GM23248 (cell line): ENCODE measurements at regions not wholly inside any gene's neighbourhood (a gene's known extent, or its start where the extent isn't known, plus 50 kb on each side); places are given as distances from the start of the nearest gene placed in this dataset.

Experiments
- EZH2 ChIP-seq: fragments of 200-600 bp; sonication (generic); IDR thresholded peaks from 2 replicates; pipeline ENCODE4 v1.6.1; 2018; ENCODE audit warnings: antibody characterized with exemption, mild to moderate bottlenecking; ENCODE audit not compliant: insufficient read depth, poor library complexity, severe bottlenecking
- EZH2phosphoT487 ChIP-seq: fragments of 200-600 bp; sonication (generic); IDR thresholded peaks from 2 replicates; pipeline ENCODE4 v1.6.1; 2018; ENCODE audit warnings: antibody characterized with exemption, moderate library complexity, mild to moderate bottlenecking, low read depth; ENCODE audit not compliant: insufficient read depth

- TF ChIP-seq EZH2 (no peak), EZH2phosphoT487 (no peak)
These were observed 437.5 kb upstream of the FGF16 start for GRCh38 chrX:77009691-77010090.
